ENCODE measurements at regions not wholly inside any gene's neighbourhood (a gene's known extent, or its start where the extent isn't known, plus 50 kb on each side); places are given as distances from the start of the nearest gene placed in this dataset.

- Histone ChIP-seq H4K20me1 (ENCODE audit: low read depth, low read length) (no peaks in the 10 kb centered on the region), H3K9ac (ENCODE audit: low read length) (no peak overlapping the region), H3K9me3 (ENCODE audit: insufficient read depth, low read length) (no peaks in the 10 kb centered on the region), H3K4me2 (ENCODE audit: low read depth, low read length, poor library complexity, severe bottlenecking) (no peak overlapping the region), H3K9me2 (replicated peaks; ENCODE audit: insufficient read depth, low read length) (no peaks in the 10 kb centered on the region), H3K4me3 (ENCODE audit: insufficient read depth, low read length, poor library complexity, severe bottlenecking) (no peak overlapping the region), H3F3A (ENCODE audit: insufficient read depth) (no peaks in the 10 kb centered on the region), H3K27ac (ENCODE audit: low read depth, low read length) (no peak overlapping the region), H3K27me3 (ENCODE audit: low read length) (no peaks in the 10 kb centered on the region), H3K36me3 (ENCODE audit: low read length) (no peaks in the 10 kb centered on the region), H2AFZ (ENCODE audit: low read depth, low read length, severe bottlenecking) (no peak overlapping the region), H3K79me2 (ENCODE audit: insufficient read depth, low read length) (no peaks in the 10 kb centered on the region)
- TF ChIP-seq EZH2phosphoT487 (conservative IDR thresholded peaks at IDR 0.05; ENCODE audit: low read length): no peak
- no peak for TF ChIP-seq CTCF (IDR thresholded peaks at IDR 0.05; ENCODE audit: insufficient read depth, low read length, poor library complexity, severe bottlenecking)
These were observed 226.8 kb downstream of the BLID start for GRCh38 chr11:121889186-121889585.

- Histone ChIP-seq H3K9ac (ENCODE audit: low read length) (no peak overlapping the region), H2AFZ (ENCODE audit: low read depth, low read length, severe bottlenecking) (no peak overlapping the region), H3K9me2 (replicated peaks; ENCODE audit: insufficient read depth, low read length) (no peaks in the 10 kb centered on the region), H3K27me3 (ENCODE audit: low read length) (no peaks in the 10 kb centered on the region), H3K4me3 (ENCODE audit: insufficient read depth, low read length, poor library complexity, severe bottlenecking) (no peak overlapping the region), H3K4me2 (ENCODE audit: low read depth, low read length, poor library complexity, severe bottlenecking) (no peak overlapping the region), H3K27ac (ENCODE audit: low read depth, low read length) (no peak overlapping the region), H3F3A (ENCODE audit: insufficient read depth) (no peaks in the 10 kb centered on the region), H3K9me3 (ENCODE audit: insufficient read depth, low read length) (no peaks in the 10 kb centered on the region), H3K36me3 (ENCODE audit: low read length) (no peaks in the 10 kb centered on the region), H4K20me1 (ENCODE audit: low read depth, low read length) (no peaks in the 10 kb centered on the region), H3K79me2 (ENCODE audit: insufficient read depth, low read length) (no peaks in the 10 kb centered on the region)
- no peak for TF ChIP-seq CTCF (IDR thresholded peaks at IDR 0.05; ENCODE audit: insufficient read depth, low read length, poor library complexity, severe bottlenecking)
- no peak for TF ChIP-seq EZH2phosphoT487 (conservative IDR thresholded peaks at IDR 0.05; ENCODE audit: low read length)
These were observed 227.9 kb downstream of the BLID start for GRCh38 chr11:121887976-121888557.

GRCh38 chr11:121887569-121887968 is 228.4 kb downstream of the BLID start:
- Histone ChIP-seq H3K27ac (ENCODE audit: low read depth, low read length) (no peak overlapping the region), H3K36me3 (ENCODE audit: low read length) (no peaks in the 10 kb centered on the region), H3K9ac (ENCODE audit: low read length) (no peak overlapping the region), H3K79me2 (ENCODE audit: insufficient read depth, low read length) (no peaks in the 10 kb centered on the region), H3K9me2 (replicated peaks; ENCODE audit: insufficient read depth, low read length) (no peaks in the 10 kb centered on the region), H3K4me2 (ENCODE audit: low read depth, low read length, poor library complexity, severe bottlenecking) (no peak overlapping the region), H2AFZ (ENCODE audit: low read depth, low read length, severe bottlenecking) (no peak overlapping the region), H3K4me3 (ENCODE audit: insufficient read depth, low read length, poor library complexity, severe bottlenecking) (no peak overlapping the region), H3K27me3 (ENCODE audit: low read length) (no peaks in the 10 kb centered on the region), H3F3A (ENCODE audit: insufficient read depth) (no peaks in the 10 kb centered on the region), H4K20me1 (ENCODE audit: low read depth, low read length) (no peaks in the 10 kb centered on the region), H3K9me3 (ENCODE audit: insufficient read depth, low read length) (no peaks in the 10 kb centered on the region)
- TF ChIP-seq CTCF (IDR thresholded peaks at IDR 0.05; ENCODE audit: insufficient read depth, low read length, poor library complexity, severe bottlenecking) (no peak), EZH2phosphoT487 (conservative IDR thresholded peaks at IDR 0.05; ENCODE audit: low read length) (no peak)

Measured in SU-DHL-6 (cell line).